IMR-90 (cell line): ENCODE measurements at regions not wholly inside any gene's neighbourhood (a gene's known extent, or its start where the extent isn't known, plus 50 kb on each side); places are given as distances from the start of the nearest gene placed in this dataset.

Experiments
- ATAC-seq: fragments of 200-7000 bp; cut with Tn5 transposase; 2 replicates; pipeline ENCODE4 v1.9.1; 2020; ENCODE audit warnings: low read depth, mild to moderate bottlenecking, moderate library complexity
- BruUV-seq: library from RNA; stranded (reverse); fragments of 400-500 nt; replicated peaks from 2 replicates; lab custom pipeline; 2021; lab: Mats Ljungman, UMichigan
- CTCF ChIA-PET: fragments of 300-600 bp; formaldehyde crosslinking; extraction: SDS; loops from one replicate; lab custom pipeline; 2021; ENCODE audit warnings: antibody characterized with exemption; lab: Yijun Ruan, JAX
- POLR2A ChIA-PET: fragments of 300-600 bp; sonication (Branson Sonifier 250); formaldehyde crosslinking; loops from one replicate; lab custom pipeline; 2022; ENCODE audit warnings: antibody characterized with exemption; ENCODE audit not compliant: unreplicated experiment; lab: Charles Lee
- DNase-seq: peaks from one replicate; pipeline ENCODE4 v3.0.0; 2013
- H2AFZ ChIP-seq: replicated peaks from 2 replicates; pipeline ENCODE3; 2013; ENCODE audit warnings: low read length, mild to moderate bottlenecking; ENCODE audit not compliant: poor library complexity
- H2AK5ac ChIP-seq: 2 replicates; pipeline ENCODE4 v1.6.1; 2013; ENCODE audit warnings: low read depth, low read length, inconsistent platforms
- H2AK9ac ChIP-seq: replicated peaks from 2 replicates; pipeline ENCODE3; 2013; ENCODE audit warnings: mild to moderate bottlenecking, low read depth, low read length, moderate library complexity; ENCODE audit not compliant: poor library complexity
- H2BK120ac ChIP-seq: 2 replicates; pipeline ENCODE4 v1.6.1; 2013; ENCODE audit warnings: low read depth, low read length, inconsistent platforms
- H2BK15ac ChIP-seq: 3 replicates; pipeline ENCODE4 v1.6.1; 2013; ENCODE audit warnings: low read depth, low read length, inconsistent platforms
- H2BK20ac ChIP-seq: 2 replicates; pipeline ENCODE4 v1.6.1; 2013; ENCODE audit warnings: low read depth, mild to moderate bottlenecking, inconsistent platforms, low read length, moderate library complexity
- H2BK5ac ChIP-seq: 2 replicates; pipeline ENCODE4 v1.6.1; 2013; ENCODE audit warnings: mild to moderate bottlenecking, low read depth, low read length, inconsistent platforms; ENCODE audit not compliant: poor library complexity, severe bottlenecking
- H3K14ac ChIP-seq: replicated peaks from 2 replicates; pipeline ENCODE4 v1.6.1; 2013; ENCODE audit warnings: low read depth, low read length, inconsistent platforms
- H3K18ac ChIP-seq: 2 replicates; pipeline ENCODE4 v1.6.1; 2013; ENCODE audit warnings: low read depth, low read length, control low read depth
- H3K23ac ChIP-seq: 2 replicates; pipeline ENCODE4 v1.6.1; 2013; ENCODE audit warnings: low read depth, low read length, inconsistent platforms
- H3K27ac ChIP-seq: 2 replicates; pipeline ENCODE4 v1.5.1; 2013; ENCODE audit warnings: mild to moderate bottlenecking, control low read depth, low read length; ENCODE audit not compliant: insufficient read depth
- H3K27me3 ChIP-seq: 2 replicates; pipeline ENCODE4 v1.6.1; 2013; ENCODE audit warnings: low read length; ENCODE audit not compliant: control insufficient read depth, insufficient read depth
- H3K36me3 ChIP-seq: 2 replicates; pipeline ENCODE4 v1.6.1; 2013; ENCODE audit warnings: low read length, mixed read lengths; ENCODE audit not compliant: control insufficient read depth, insufficient read depth
- H3K4ac ChIP-seq: 2 replicates; pipeline ENCODE4 v1.6.1; 2013; ENCODE audit warnings: low read depth, low read length, inconsistent platforms
- H3K4me1 ChIP-seq: 2 replicates; pipeline ENCODE4 v1.6.1; 2013; ENCODE audit warnings: low read length, mixed read lengths; ENCODE audit not compliant: control insufficient read depth, insufficient read depth
- H3K4me2 ChIP-seq: 2 replicates; pipeline ENCODE4 v1.6.1; 2013; ENCODE audit warnings: low read depth, mild to moderate bottlenecking, control low read depth, low read length, moderate library complexity
- H3K4me3 ChIP-seq: 2 replicates; pipeline ENCODE4 v1.5.1; 2013; ENCODE audit warnings: low read depth, mild to moderate bottlenecking, control low read depth, low read length, moderate library complexity; ENCODE audit not compliant: insufficient read depth
- H3K56ac ChIP-seq: 2 replicates; pipeline ENCODE4 v1.6.1; 2013; ENCODE audit warnings: low read length, inconsistent platforms; ENCODE audit not compliant: insufficient read depth; ENCODE audit errors: extremely low read depth
- H3K79me1 ChIP-seq, 2 experiments: 2 replicates each; pipeline ENCODE4 v1.6.1; 2013; ENCODE audit warnings: low read length in 2 of 2, inconsistent platforms in 1 of 2, low read depth in 1 of 2
- H3K9ac ChIP-seq: 2 replicates; pipeline ENCODE4 v1.6.1; 2013; ENCODE audit warnings: low read depth, low read length, control low read depth
- H3K9me1 ChIP-seq: 2 replicates; pipeline ENCODE4 v1.6.1; 2013; ENCODE audit warnings: low read length, inconsistent platforms; ENCODE audit not compliant: insufficient read depth
- H3K9me3 ChIP-seq: 2 replicates; pipeline ENCODE4 v1.6.1; 2013; ENCODE audit warnings: low read length; ENCODE audit not compliant: control insufficient read depth, insufficient read depth
- H4K20me1 ChIP-seq: 2 replicates; pipeline ENCODE4 v1.6.1; 2013; ENCODE audit warnings: low read length, inconsistent platforms; ENCODE audit not compliant: insufficient read depth
- H4K5ac ChIP-seq: 2 replicates; pipeline ENCODE4 v1.6.1; 2013; ENCODE audit warnings: mild to moderate bottlenecking, low read depth, low read length, control low read depth
- H4K8ac ChIP-seq, 2 experiments: 2 replicates each; pipeline ENCODE4 v1.6.1; 2013; ENCODE audit warnings: low read depth in 2 of 2, low read length in 2 of 2, control low read depth in 1 of 2, inconsistent platforms in 1 of 2
- H4K91ac ChIP-seq: 2 replicates; pipeline ENCODE4 v1.6.1; 2013; ENCODE audit warnings: low read depth, low read length, inconsistent platforms; ENCODE audit not compliant: insufficient read depth
- BHLHE40 ChIP-seq: fragments of 150-350 bp; IDR thresholded peaks from 2 replicates; pipeline ENCODE4 v1.6.1; 2016; ENCODE audit warnings: mild to moderate bottlenecking, low read depth, low read length
- ELK1 ChIP-seq: fragments of 150-350 bp; IDR thresholded peaks from 2 replicates; pipeline ENCODE4 v1.6.1; 2016; ENCODE audit warnings: low read depth, mild to moderate bottlenecking, low read length, moderate library complexity, borderline replicate concordance
- MXI1 ChIP-seq: IDR thresholded peaks from 2 replicates; pipeline ENCODE4 v1.6.1; 2012; ENCODE audit warnings: low read depth, mild to moderate bottlenecking, low read length, moderate library complexity, borderline replicate concordance
- RAD21 ChIP-seq: IDR thresholded peaks from 2 replicates; pipeline ENCODE4 v1.6.1; 2012; ENCODE audit warnings: low read length, improper control_type of control experiment
- WGBS, 2 experiments: methylation state at CpG; one replicate each; pipeline versions ENCODE4 v1.1.5 to v1.1.7; 2013; ENCODE audit warnings: missing lambda C conversion rate in 2 of 2; ENCODE audit not compliant: insufficient read length in 1 of 2; ENCODE audit errors: extremely low coverage in 2 of 2; 5-methylcytosine and 5-hydroxymethylcytosine counted together
- dilution Hi-C: fragments of 300-500 bp; cut with HindIII; formaldehyde crosslinking; loops from one replicate; pipeline ENCODE4 v1.14.3; 2018; ENCODE audit warnings: low sequenced_read_pairs; ENCODE audit not compliant: unreplicated experiment
- in situ Hi-C: fragments of 300-500 bp; cut with MboI; formaldehyde crosslinking; loops from 3 replicates; pipeline ENCODE4 v1.14.3; 2019; ENCODE audit warnings: low sequenced_read_pairs, inconsistent platforms, mixed read lengths
- intact Hi-C: fragments of 100-400 bp; cut with micrococcal nuclease; formaldehyde crosslinking; loops from 2 replicates; pipeline ENCODE4 v1.10.0; 2022

- H3K27me3 ChIP-seq, result no peaks in the 10 kb centered on the region
- H3K18ac ChIP-seq, result no peak overlapping the region; the same call in 1 of the 2 replicates
- no peak overlapping the region; the same call in 2 of the 3 replicates for H2BK15ac ChIP-seq
- peak overlapping the region; percentile 20; the same call in 1 of the 2 replicates for H2BK20ac ChIP-seq
- no peak overlapping the region for H2AK5ac ChIP-seq
- no peaks in the 10 kb centered on the region for H4K20me1 ChIP-seq
- no peak overlapping the region for H4K91ac ChIP-seq
- intact Hi-C loops (no loop called here), in situ Hi-C loops (no loop called here), dilution Hi-C loops (no loop called here)
- no CpG with 5 or more reads among the region's 2 CpGs for WGBS, 2 experiments
- H3K4ac ChIP-seq, result no peak overlapping the region
- DNase-seq (peak; percentile 10), ATAC-seq (no peak)
- H4K5ac ChIP-seq, result no peak overlapping the region
- POLR2A ChIA-PET, result no interaction called here
- TF ChIP-seq ELK1 (no peak), RAD21 (no peak), BHLHE40 (no peak), MXI1 (no peak)
- no peaks in the 10 kb centered on the region for H3K79me1 ChIP-seq
- H2BK5ac ChIP-seq, result no peak overlapping the region
- BruUV-seq, result no TSS peak
- no peak overlapping the region; the same call in 1 of the 2 replicates for H2BK120ac ChIP-seq
- no peaks in the 10 kb centered on the region for H3K9me1 ChIP-seq
- H3K27ac ChIP-seq, result no peak overlapping the region
- no peak overlapping the region for H3K56ac ChIP-seq
- no peak overlapping the region for H4K8ac ChIP-seq
- H2AK9ac ChIP-seq, result peak overlapping the region; percentile 35
- H3K23ac ChIP-seq, result 0 out of 2 replicates have a peak overlapping the region, but pooled peaks have one; percentile 33
- no peak overlapping the region for H3K9ac ChIP-seq
- H3K4me2 ChIP-seq, result no peak overlapping the region
- H3K9me3 ChIP-seq, result no peaks in the 10 kb centered on the region
- H3K36me3 ChIP-seq, result no peaks in the 10 kb centered on the region
- peak overlapping the region; percentile 61; the same call in 1 of the 2 replicates for H3K14ac ChIP-seq
- peaks cover 2% of the 10 kb centered on the region; the same call in 1 of the 2 replicates for H3K4me1 ChIP-seq
- no peak overlapping the region for H2AFZ ChIP-seq
- H3K4me3 ChIP-seq, result no peak overlapping the region
- CTCF ChIA-PET, result no interaction called here
Observed at GRCh38 chr11:110031171-110031570, 62.0 kb upstream of the ZC3H12C start.
